HuH-7.5 (cell line): ENCODE measurements at regions not wholly inside any gene's neighbourhood (a gene's known extent, or its start where the extent isn't known, plus 50 kb on each side); places are given as distances from the start of the nearest gene placed in this dataset.
"Not testable (repeated sequence)": the region's sequence is repeated elsewhere in the genome, so short reads cannot be mapped to it uniquely, and the experiment has no call there.

ENCODE experiments used
- DNase-seq: peaks from one replicate; pipeline ENCODE4 v3.0.0; 2011; ENCODE audit warnings: low spot score

DNA sequence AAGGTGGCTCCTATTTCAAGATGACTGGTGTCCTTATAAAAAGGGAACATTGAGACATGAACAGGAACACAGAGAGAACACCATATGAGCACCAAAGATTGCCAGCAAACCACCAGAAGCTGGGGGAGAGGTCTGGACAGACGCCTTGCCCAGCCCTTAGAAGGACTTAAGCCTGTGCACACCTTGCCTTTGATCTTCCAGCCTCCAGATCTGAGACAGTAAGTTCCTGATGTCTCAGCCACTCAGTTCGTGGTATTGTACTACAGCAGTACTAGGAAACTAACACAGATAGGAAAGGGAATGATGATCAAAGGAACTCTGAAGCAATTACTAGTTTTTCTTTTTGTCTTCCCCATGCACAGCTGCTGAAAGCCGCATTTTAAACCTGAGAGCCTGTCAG, 137.3 kb upstream of the FHL2 start:
- DNase-seq = no peak

DNA sequence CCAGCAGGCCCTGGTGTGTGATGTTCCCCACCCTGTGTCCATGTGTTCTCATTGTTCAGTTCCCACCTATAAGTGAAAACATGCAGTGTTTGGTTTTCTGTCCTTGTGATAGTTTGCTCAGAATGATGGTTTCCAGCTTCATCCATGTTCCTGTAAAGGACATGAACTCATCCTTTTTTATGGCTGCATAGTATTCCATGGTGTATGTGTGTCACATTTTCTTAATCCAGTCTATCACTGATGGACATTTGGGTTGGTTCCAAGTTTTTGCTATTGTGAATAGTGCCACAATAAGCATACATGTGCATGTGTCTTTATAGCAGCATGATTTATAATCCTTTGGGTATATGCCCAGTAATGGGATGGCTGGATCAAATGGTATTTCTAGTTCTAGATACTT, 130.4 kb upstream of the FHL2 start:
- DNase-seq = not testable (repeated sequence)

DNA sequence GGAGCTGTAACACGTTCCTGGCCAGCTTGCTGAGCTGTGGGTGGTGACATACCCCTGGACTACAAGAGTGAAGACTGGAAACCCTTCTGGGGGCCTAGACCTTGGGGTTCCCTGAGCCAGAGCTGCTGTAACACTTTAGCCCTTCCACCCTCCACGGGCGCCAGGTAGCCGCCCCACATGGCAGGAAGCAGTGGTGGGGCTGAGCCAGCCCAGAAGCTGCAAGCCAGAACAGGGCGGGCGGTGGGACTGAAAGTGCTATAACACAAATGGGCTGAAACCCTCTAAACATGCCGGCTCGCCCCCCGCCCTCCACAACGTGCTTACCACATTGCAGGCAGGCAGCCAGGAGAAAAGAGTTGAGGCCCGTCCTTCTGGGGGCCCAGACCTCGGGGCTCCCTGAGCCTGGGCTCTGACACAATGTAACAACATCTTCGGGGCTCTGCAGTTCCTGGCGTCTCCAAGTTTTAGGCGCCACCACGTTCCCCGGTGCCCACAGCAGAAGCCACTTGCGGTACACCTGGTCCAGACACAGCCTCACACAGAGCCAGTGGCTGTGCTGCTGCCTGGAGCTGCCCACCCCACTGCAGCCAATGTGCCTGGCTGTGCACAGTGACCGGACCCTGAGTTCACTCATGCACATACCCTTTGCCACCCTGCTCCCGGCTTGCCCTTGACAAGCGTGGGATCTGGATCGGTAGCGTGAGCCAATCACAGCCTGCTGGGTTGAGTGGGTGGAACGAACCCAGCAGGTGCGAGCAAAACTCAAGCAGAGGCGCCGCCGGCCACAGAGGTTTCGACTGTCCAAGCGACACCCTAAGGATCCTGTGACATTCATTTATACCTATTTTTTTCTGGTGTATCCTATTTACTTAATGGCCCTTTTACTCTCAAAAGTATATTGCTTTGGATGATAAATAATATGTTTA, 127.4 kb upstream of the FHL2 start:
- no peak for DNase-seq

DNA sequence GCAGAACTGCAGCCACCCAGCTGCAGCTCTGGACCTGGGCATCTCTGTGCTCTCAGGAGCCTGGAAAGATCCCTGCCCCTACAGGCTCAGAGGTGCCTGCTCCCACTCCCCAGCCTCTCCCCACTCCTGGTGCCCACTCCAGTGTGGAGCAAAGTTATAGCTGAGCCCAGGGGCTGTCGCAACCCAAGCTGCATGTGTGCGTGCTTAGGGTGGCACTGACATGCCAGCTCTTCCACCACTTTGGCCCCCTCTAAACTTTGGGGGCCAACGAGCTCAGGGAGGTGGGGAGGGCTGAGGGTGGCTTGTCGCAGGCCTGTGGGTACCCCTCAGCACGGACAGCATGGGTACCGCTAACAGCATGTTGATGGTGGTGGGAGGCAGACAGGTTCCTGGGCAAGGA, 126.3 kb upstream of the FHL2 start:
- DNase-seq = no peak

DNA sequence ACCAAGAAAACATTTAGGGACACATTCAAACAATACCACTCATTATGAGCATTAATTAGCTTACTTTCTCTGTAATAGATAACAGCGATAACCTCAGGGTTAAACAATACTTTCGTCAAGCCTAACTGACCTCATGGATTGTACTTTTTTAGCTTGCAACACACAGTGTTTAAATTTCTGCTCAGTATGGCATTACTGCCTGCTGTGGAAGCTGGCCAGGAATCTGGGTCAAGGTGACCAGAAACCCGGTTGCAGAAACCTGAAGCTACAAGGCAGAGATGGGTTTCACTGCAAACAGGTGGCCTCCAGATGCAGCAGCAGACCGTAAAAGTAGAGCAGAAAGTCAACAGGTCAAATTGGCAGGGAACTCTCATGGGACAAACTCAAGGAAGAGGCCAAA, 123.8 kb upstream of the FHL2 start:
- DNase-seq = no peak

DNA sequence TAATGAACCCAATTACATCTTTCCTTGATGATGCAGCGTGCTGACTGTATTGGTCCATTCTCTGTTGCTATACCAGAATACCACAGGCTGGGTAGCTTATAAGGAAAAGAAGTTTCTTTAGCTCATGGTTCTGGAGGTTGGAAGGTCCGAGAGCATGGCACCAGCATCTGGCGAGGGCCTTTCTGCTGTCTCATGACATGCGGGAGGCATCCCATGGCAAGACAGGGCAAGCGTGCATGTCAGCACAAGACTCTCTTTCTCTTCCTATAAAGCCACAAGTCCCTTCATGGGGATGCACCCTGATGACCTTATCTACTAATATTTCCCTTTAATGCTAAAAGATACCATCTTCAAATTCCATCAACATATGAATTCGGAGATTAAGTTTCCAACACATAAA, 122.8 kb upstream of the FHL2 start:
- DNase-seq = no peak

DNA sequence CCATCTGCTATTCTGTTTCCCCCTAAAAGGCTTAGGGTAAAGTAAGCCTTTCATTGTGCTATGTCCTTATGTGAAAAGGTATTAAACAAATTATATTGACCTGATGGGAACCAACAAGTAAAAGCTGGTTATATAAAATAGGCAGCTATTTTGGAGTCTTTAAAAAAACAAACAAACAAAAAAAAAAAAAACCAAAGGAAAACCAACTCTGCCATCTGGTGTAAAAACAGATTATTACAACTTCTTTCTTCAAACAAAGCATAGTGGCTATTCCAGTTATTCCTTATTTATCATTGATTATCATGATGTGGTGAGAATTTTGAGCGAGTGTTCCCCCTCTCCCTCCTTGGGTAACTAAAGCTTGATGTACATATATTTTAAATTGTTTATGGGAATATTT, 122.3 kb upstream of the FHL2 start:
- no peak for DNase-seq

DNA sequence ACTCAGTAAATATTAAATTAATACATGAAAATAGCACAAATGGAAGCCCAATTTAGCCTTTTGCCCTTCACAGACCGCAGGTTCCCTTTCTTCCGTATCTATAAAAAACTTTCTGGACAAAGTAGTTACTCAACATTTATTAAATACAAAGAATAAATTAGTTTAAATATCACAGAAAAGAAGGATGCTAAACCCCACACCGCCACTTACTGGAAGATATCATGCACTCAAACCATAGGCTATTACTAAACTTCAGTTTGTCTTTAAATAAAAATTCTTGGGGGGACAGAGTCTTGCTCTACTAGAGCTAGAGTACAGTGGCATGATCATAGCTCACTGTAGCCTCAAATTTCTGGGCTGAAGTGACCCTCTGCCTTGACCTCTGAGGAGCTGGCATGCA, 120.7 kb upstream of the FHL2 start:
- no peak for DNase-seq

DNA sequence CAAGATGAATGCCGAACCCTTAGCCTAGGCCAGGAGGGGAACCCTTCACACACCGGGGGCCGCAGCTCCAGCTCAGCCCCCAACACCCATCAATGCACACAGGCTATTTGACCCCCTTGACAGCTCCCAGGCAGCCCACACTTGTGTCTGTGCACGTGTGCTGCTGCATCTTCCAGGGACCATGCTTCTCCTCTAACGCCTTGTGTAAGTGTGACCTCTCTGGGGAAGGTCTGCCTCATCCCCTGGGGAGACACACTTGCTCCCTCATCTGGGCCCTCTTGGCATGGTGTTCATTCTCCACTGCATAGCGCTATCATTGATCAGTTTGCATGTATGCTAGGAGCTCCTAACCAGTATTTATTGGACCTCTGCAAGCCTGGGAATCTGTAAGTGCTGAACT, 120.0 kb upstream of the FHL2 start:
- DNase-seq = no peak

DNA sequence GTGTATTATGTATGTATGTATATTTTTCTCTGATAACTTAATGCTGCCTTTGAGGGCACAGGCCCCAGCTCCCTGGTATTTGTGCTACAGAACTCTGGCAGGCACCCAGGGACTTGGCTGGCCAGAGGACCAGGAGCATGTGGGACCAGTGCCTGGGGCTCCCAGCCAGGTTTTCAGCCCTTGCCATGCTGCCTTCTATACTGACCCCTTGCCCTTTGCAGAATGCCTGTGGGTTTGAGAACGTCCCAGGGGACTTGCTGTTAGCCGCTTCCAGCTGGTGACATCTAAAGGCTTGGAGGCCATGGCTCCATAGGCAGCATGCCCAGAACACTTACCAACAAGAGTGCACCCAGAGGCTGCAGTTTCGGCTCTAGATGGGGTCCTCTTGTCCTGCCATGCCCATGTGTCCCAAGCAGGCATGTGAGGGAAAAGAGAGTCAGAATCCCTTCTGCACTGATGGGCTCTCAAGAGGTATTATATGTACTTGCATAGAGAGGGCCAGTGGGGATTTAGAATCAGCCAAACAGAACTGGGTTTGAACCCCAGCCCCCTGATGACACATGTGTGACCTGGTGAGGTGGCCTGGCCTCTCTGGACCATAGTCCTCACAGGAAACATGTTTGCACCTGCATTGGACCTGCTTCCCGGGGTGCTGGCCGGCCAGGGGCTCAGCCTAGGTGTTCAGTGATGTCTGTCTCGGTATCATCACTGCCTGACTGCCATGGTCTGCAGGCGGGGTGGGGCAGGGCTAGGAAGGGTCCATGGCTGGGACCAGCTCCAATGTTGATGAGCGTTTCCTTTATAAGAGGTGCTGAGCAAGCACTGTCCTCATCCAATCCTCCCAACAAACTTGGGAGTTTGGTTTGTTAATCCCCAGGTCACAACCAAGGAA, 119.2 kb upstream of the FHL2 start:
- no peak for DNase-seq

DNA sequence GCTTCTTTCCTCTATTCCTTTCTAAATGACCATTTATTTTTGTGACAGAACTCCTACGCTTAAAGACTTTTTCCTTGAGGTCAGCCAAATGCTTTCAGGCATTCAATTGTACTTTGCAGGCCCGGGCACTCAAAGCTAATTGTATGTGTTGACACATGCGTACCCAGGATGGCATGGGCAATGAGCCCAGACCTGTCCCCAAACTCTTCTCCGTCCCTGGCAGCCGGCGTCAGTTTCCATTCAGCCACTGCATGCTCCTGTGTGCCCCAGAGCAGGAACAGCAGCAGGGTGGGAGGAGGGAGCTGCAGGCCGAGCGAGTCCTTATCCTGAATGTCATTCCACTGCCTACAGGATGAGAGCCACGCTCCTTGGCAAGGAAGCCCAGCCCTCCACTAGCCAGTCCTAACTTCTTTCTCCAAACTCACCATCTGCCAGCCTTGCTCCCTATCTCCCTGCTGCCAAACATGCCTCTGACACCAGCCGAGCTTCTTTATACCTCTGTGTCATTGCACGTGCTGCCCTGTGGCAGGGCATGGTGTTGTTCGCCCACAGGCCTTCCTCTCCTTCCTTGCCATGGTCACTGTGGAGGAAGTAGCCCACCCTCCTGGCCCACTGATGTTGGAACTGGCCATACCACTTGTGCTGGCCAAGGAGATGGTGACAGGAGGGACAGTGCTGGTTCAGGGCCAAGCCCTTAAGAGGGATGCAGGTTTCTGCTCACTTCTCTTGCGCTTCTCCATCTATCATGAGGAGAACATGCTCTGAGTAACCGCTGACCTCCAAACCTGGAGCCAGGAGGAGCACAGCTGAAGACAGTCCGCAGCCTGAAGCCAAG, 116.9 kb upstream of the FHL2 start:
- no peak for DNase-seq

DNA sequence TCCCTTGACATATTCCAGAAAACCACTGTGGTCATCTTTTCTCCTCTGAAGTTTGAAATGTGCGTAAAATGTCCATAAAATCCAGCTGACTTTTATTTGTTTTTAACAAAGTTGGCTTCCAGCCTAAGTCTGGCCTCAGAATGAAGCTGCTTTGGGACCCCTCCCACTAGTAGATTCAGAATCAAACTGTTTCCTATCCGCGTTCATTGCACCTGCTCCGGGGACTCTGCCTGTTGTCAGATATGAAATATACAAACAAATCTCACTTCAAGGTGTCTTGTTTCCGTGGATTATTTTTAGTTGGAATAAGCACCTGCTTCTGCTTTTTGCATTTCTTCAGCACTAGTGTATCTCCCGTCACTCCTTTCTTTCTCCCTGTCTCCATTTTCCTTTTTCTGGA, 115.7 kb upstream of the FHL2 start:
- no peak for DNase-seq

DNA sequence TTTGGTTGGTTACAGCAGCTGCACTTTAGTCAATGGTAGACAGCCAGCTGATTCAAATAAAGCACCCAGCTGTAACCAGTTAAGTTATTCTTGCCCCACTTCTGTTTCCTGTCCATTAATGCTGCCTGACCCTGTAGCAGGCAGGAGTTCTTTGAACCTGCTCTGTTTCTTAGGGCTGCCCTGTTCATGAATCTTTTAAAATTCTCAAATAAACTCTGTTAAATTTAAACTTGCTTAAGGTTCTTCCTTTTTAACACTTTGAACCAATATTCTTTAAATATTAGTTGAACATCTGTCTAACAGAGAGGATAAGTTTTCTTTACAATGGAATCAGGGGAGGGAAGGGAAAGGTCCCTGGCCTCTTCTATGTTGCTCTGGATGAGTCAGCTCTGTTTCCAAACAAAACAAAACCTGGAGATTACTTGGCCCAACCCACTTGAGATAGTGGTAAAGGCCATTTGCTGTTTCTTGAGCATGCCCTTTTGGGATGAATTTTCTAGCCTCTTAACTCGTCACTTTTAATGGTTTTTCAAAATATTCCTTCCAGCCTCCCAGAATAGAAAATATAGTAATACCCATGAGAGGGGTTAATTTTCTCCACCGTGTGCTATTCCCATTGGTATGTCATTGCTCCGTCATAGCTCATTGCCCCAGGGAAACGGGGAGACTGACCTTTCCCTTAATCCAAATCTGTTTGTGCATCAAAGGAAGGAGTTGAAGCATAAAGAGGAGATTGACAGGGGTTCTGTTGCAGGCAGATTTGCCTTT, 112.1 kb upstream of the FHL2 start:
- no peak for DNase-seq

DNA sequence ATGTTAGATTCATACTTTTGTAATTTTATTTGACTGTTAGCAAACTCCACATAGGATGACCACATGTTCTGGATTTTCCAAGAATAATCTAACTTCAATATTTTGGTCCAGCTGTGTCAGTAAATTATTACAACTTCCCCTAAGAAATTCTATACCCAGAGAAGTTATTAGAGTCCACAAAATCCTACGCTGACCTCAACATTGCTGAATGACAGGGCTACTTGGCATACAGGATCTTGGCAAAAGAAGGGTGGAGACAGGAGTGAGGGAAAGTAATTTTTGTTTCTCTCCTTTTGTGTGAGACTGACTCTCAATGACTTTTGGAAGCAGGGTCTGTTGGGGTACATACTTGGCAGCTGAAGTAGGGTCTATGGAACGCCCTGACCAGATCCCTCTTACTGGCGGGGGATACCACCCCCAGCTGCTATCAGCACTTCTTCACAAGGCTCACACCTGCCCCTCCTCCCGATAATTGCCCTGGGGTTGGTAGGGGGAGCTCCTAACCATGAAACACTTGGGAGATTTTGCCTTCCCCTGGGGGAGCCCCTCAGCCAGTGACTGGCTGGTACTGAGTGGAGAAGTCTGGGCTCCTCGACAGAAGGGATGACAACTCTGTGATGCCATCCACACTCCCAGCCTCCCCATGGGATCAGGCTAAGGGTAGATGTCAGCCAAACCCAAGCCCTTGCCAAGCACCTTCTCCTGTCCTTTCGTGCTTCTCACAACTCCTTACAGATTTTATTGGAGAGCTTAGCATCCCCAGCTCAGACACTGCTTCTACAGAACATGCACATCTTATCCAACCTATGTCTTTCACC, 110.6 kb upstream of the FHL2 start:
- no peak for DNase-seq

DNA sequence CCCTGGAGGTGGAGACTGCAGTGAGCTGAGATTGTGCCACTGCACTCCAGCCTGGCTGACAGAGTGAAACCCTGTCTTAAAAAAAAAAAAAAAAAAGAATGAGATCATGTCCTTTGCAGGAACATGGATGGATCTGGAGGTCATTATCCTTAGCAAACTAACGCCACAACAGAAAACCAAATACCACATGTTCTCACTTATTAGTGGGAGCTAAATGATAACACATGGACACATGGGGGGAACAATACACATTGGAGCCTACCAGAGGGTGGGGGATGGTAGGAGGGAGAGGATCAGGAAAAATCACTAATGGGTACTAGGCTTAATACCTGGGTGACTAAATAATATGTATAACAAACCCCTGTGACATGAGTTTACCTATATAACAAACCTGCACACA, 108.0 kb upstream of the FHL2 start:
- not testable (repeated sequence) for DNase-seq

DNA sequence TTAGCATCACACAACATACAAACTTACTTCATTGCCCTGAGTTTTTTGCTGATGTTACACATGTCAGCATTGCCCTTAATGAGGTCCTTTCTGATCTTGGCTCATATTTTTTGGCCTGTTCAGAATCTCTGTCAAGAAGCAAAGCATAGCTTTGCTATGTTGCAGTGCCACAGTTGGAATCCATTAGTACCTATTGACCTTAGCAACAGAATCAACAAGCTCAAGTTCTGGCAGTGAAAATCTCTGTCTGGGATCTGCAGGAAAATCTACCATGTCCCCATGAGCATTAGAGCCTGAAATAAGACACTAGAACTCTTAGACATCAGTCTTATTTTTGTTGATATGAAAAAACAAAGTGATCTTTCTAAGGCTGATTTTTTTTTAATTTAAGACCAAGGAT, 105.6 kb upstream of the FHL2 start:
- DNase-seq = no peak

DNA sequence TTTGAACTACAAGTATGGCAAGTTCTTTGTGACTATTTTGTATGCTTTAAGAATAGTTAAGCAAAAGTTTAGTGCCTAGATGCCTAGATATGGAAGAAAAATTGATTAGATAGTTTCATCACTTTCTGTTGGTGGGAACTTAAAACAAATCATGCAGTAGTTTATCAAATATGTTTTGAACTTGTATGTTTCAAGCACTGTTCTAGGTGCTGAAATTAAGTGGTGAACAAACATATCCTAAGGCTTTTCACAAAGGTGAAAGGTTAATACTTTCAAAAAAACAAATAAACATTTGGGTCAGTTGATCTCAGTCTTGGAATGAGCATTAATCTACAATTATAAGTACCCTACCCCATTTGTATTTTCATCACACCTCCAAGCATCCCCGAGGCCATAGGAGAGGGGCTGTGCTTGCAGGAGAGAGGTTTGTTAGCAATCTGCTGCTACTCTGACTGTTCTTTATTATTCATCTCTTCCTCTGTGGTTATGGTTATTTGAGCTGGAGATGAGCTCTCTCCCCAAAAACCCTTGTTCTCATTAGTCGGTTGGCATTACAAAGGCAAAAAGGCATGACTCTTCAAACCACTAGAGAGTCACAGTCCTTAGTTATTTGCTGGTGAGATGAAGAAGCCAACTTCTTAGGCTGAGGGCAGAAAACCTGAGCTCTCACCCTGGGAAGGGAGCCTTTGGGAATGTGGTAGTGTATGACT, 103.9 kb upstream of the FHL2 start:
- DNase-seq = no peak

DNA sequence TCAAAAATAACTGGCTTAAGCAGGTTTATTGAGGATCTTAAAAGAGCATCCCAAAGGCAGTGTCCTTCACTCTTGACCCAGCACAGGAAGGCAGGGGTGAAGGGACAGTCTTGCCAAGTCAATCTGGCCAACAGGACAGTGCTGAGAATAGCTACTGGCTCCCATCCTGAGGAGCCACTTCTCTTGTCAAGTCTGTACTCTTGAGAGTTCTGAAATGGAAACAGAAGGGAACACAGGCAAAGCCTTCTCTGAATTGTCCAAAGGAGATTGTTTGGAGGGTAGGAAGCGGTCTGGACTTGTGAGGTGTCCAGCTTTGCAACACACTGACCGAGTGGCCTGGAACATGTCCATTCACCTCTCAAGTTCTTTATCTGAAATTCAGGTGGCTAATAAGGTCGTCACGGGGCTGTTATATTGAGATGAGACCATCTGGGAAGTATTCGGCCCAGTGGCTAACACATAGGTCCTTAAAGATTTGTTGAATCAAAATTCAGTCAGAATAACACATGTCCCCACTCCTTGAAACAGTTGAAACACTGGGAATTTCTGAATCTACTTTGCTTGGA, 99.5 kb upstream of the FHL2 start:
- no peak for DNase-seq

DNA sequence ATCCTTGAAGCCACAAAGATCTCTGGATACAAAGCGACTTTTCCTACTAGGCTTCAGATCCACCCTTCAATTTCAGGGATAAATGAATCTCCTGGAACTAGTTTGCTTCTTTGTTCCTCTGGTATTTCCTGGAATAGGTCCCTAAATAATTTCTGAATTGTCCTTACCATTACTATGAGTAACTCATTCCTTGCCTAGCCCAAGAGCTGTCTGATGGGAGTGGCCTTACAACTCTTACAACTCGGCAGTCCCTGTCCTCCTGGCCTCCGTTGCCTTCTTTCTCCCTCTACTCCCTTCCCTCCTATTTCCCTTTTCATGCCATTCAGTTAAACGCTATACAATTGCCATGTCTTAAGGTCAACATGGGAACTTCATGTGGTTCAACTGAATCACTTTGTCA, 98.2 kb upstream of the FHL2 start:
- DNase-seq = no peak

DNA sequence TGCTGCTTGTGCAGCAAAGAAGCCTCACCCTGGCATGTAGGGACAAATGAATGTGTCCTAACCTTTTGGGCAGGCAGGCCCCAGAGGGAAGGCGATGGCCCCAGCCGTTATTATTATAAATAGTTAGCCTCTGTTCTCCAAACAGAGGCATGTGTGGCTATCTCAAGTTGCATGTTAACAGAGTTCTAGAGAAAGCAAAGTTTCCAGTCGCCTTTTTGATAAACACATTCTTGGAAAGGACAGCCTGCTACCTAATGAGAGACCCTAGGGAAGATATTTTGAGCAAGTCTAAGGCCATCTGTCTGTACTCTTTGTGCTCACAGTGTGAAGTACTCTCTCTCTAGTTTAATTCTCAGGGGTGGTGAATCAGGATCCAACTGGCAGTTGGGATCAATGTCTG, 97.4 kb upstream of the FHL2 start:
- no peak for DNase-seq
